Endothelial cell (in vitro differentiated cells): ENCODE measurements at regions not wholly inside any gene's neighbourhood (a gene's known extent, or its start where the extent isn't known, plus 50 kb on each side); places are given as distances from the start of the nearest gene placed in this dataset.
A peak's percentile ranks its signal among the peaks of the same experiment; 100 is the strongest.

ENCODE experiments used
- DNase-seq: peaks from one replicate; pipeline ENCODE4 v3.0.0; 2021; ENCODE audit warnings: low spot score
- H3K27ac Mint-ChIP-seq: one replicate; pipeline ENCODE4 v1.8.0; 2021; ENCODE audit warnings: mixed read lengths, inconsistent platforms; ENCODE audit not compliant: unreplicated experiment
- H3K27me3 Mint-ChIP-seq: one replicate; pipeline ENCODE4 v1.8.0; 2021; ENCODE audit warnings: mild to moderate bottlenecking, moderate library complexity, mixed read lengths, inconsistent platforms; ENCODE audit not compliant: unreplicated experiment
- H3K36me3 Mint-ChIP-seq: one replicate; pipeline ENCODE4 v1.8.0; 2021; ENCODE audit warnings: mild to moderate bottlenecking, low read depth, mixed read lengths, inconsistent platforms; ENCODE audit not compliant: unreplicated experiment
- H3K4me1 Mint-ChIP-seq: one replicate; pipeline ENCODE4 v1.8.0; 2021; ENCODE audit warnings: mild to moderate bottlenecking, mixed read lengths, inconsistent platforms; ENCODE audit not compliant: unreplicated experiment
- H3K4me3 Mint-ChIP-seq: one replicate; pipeline ENCODE4 v1.8.0; 2021; ENCODE audit warnings: mild to moderate bottlenecking, mixed read lengths, inconsistent platforms; ENCODE audit not compliant: unreplicated experiment
- H3K9me3 Mint-ChIP-seq: one replicate; pipeline ENCODE4 v1.8.0; 2021; ENCODE audit warnings: mixed read lengths, inconsistent platforms; ENCODE audit not compliant: unreplicated experiment
- CTCF ChIP-seq: fragments of 200-600 bp; sonication (generic); IDR thresholded peaks from one replicate; pipeline ENCODE4 v1.5.0; 2021; ENCODE audit warnings: antibody characterized with exemption; ENCODE audit not compliant: unreplicated experiment

GRCh38 chr7:46165276-46165675, 244.2 kb upstream of the IGFBP3 start:
- H3K27me3 Mint-ChIP-seq = no peaks in the 10 kb centered on the region
- no peak overlapping the region for H3K27ac Mint-ChIP-seq
- no peak for TF ChIP-seq CTCF
- no peak overlapping the region for H3K4me3 Mint-ChIP-seq
- no peaks in the 10 kb centered on the region for H3K9me3 Mint-ChIP-seq
- DNase-seq = no peak
- no peaks in the 10 kb centered on the region for H3K36me3 Mint-ChIP-seq
- H3K4me1 Mint-ChIP-seq = peaks cover 6% of the 10 kb centered on the region

GRCh38 chr7:46164629-46165028, 243.6 kb upstream of the IGFBP3 start:
- Mint-ChIP-seq H3K27me3 (no peaks in the 10 kb centered on the region), H3K27ac (no peak overlapping the region), H3K4me3 (no peak overlapping the region), H3K9me3 (no peaks in the 10 kb centered on the region), H3K36me3 (no peaks in the 10 kb centered on the region), H3K4me1 (peaks cover 6% of the 10 kb centered on the region)
- no peak for DNase-seq
- TF ChIP-seq CTCF = no peak

GRCh38 chr7:46163246-46163645, 242.2 kb upstream of the IGFBP3 start:
- Mint-ChIP-seq H3K9me3 (no peaks in the 10 kb centered on the region), H3K4me3 (no peak overlapping the region), H3K4me1 (peaks cover 6% of the 10 kb centered on the region), H3K27me3 (no peaks in the 10 kb centered on the region), H3K36me3 (no peaks in the 10 kb centered on the region), H3K27ac (no peak overlapping the region)
- DNase-seq = no peak
- TF ChIP-seq CTCF = no peak

GRCh38 chr7:46162609-46163008, 241.5 kb upstream of the IGFBP3 start:
- Mint-ChIP-seq H3K27me3 (no peaks in the 10 kb centered on the region), H3K9me3 (no peaks in the 10 kb centered on the region), H3K27ac (no peak overlapping the region), H3K4me1 (peaks cover 6% of the 10 kb centered on the region), H3K4me3 (no peak overlapping the region), H3K36me3 (no peaks in the 10 kb centered on the region)
- TF ChIP-seq CTCF = no peak
- no peak for DNase-seq

DNA sequence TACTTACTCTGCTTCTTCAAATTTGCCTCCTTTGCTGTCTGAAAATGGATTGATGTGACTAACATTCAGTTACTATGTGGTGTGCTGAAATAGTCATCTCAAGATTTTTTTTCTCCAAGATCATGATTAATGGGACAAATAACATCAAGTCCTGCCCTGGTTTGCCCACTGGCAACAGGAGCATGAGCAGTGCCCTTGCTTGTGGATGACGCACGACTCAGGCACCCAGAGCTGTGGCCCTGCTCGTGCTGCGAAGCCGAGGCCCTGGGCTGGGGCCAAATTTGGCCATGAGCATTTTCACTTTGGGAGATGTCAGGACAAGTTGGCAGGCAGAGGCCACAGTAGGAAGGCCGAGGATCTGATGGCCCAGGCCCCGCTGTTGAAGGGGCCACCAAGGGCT, 239.8 kb upstream of the IGFBP3 start:
- DNase-seq = no peak
- no peak overlapping the region for H3K27ac Mint-ChIP-seq
- H3K27me3 Mint-ChIP-seq = no peaks in the 10 kb centered on the region
- H3K36me3 Mint-ChIP-seq = no peaks in the 10 kb centered on the region
- H3K9me3 Mint-ChIP-seq = no peaks in the 10 kb centered on the region
- TF ChIP-seq CTCF = no peak
- peak overlapping the region; percentile 40 for H3K4me3 Mint-ChIP-seq
- peaks cover 6% of the 10 kb centered on the region for H3K4me1 Mint-ChIP-seq
